HG03175 (cell line): ENCODE measurements at regions not wholly inside any gene's neighbourhood (a gene's known extent, or its start where the extent isn't known, plus 50 kb on each side); places are given as distances from the start of the nearest gene placed in this dataset.
"Not testable (repeated sequence)": the region's sequence is repeated elsewhere in the genome, so short reads cannot be mapped to it uniquely, and the experiment has no call there.

Source experiments
- ATAC-seq: cut with Tn5 transposase; IDR thresholded peaks from one replicate; pipeline ENCODE4 v1.9.1; 2021; ENCODE audit warnings: mild to moderate bottlenecking, moderate library complexity; ENCODE audit not compliant: unreplicated experiment

GRCh38 chr11:23138761-23139160 lies 278.5 kb upstream of the CCDC179 start:
- no peak for ATAC-seq

- no peak for ATAC-seq
Observed at GRCh38 chr11:23143022-23143421, 282.7 kb upstream of the CCDC179 start.

- ATAC-seq: no peak
Observed at GRCh38 chr11:23151819-23152218, 291.5 kb upstream of the CCDC179 start.

- no peak for ATAC-seq
Observed at GRCh38 chr11:23155503-23155902, 295.2 kb upstream of the CCDC179 start.

GRCh38 chr11:23164022-23164421 lies 303.7 kb upstream of the CCDC179 start:
- ATAC-seq: no peak

GRCh38 chr11:23166376-23166775 lies 306.1 kb upstream of the CCDC179 start:
- ATAC-seq: no peak

DNA sequence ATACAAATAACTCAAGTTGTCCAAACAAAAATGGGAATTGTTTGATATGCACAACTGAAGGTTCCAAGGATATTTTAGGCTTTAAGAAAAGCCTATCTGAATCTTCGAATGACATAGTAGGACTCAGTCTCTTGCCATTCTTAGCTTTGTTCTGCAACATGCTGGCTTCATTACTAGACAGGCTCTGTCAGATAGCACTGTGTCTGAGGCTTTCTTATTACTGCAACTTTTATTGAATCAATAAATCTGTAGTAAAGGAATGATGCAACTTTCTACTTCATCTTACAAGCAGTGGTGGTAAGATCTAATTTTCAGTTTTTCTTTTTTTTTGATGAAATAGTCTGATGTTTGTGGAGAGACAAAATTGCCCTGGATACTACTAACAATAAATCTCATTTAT lies 319.3 kb upstream of the CCDC179 start:
- ATAC-seq: no peak

DNA sequence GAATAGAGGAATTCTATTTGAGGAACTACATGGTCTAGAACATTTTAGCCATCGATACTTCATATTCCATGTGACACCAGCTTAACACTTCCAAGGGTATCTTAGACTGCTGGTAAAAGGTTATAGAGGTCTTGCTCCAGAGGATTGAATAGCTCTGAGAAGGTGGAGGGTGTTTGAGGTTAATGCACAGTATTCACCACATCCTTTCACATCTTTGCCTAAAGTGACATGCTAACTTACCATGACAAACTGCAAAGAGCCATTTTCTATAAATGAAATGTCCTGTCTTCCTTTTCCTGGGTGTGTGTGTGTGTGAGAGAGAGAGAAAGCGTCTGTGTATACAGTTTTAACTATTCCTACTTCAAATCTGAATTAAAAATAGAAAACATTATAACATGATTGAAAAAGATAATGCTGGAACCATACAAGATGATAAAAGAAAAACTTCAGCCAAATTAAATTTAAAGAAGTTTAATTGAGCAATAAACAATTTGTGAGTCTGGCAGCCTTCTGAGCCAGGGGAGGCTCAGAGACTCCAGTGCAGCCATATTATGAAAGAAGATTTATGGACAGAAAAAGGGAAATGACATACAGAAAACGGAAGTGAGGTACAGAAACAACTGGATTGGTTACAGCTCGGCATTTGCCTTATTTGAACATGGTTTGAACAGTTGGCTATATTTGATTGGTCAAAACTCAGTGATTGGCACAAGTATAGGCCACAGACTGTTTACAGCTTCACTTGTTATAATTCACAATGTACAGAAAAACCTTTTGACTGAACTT lies 320.9 kb upstream of the CCDC179 start:
- peak; percentile 78 for ATAC-seq

GRCh38 chr11:23192256-23192655 lies 332.0 kb upstream of the CCDC179 start:
- no peak for ATAC-seq

- no peak for ATAC-seq
Observed at GRCh38 chr11:23201936-23202522, 341.8 kb upstream of the CCDC179 start.

DNA sequence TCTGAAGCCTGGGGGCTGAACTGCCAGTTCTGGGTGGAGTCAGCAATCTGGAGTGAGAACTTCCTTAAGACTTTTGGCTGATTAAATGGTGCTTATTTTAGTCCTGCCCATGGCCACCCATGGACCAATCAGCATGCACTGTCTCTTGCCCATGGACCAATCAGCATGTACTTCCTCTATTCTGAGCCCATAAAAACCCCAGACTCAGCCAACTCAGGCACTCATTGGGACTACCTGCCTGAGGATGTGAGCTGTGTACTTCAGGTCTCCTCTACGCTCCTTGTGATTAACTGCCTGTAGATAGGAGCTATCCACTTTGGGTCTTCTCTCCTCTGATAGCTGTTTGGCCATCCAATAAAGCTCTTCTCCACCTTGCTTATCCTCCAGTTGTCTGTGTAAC lies 342.3 kb upstream of the CCDC179 start:
- ATAC-seq: no peak

- no peak for ATAC-seq
Observed at GRCh38 chr11:23205156-23205871, 345.0 kb upstream of the CCDC179 start.

DNA sequence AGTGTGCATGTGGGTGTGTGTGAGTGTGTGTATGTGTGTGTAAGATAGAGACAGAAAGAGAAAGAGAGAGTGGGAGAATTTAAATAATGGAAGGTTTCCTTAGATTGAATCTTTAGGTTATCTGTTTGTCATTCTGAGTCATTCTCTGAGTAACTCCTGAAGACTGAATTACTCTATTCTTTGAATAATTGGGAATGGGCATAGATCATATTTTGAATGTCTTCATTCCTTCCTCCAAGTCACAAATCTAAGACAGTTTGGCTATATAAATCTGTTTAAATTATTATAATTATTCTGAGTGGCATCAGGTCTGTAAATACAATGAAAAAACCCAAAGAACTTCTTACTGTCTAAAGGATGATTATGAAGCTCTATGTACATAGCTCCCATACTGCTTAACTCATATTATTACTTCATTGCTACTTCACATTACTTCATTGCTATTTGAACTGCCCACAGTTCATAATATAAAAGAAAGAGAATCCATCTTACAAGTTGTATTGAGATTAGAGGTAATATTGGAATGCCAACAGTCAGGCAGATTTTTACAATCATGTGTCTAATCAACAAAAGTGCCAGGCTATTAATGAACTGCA lies 346.6 kb upstream of the CCDC179 start:
- ATAC-seq: no peak

DNA sequence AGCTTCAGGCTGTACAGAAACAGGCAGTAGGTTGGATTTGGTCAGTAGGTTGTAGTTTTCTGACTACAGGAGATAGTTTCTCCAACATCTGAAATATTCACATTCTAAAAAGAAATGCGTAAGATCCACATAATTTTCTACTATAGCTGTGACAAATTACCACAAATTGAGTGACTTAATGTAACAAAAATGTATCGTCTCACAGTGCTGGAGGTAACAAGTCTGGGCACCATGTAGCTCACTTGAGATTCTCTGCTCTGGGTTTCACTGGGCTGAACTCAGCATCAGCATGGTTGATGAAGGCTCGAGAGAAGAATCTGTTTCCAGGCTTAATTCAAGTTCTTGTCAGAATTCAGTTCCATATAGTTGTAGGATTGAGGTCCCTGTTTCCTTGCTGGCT lies 350.9 kb upstream of the CCDC179 start:
- no peak for ATAC-seq

GRCh38 chr11:23212807-23213206 lies 352.5 kb upstream of the CCDC179 start:
- no peak for ATAC-seq

DNA sequence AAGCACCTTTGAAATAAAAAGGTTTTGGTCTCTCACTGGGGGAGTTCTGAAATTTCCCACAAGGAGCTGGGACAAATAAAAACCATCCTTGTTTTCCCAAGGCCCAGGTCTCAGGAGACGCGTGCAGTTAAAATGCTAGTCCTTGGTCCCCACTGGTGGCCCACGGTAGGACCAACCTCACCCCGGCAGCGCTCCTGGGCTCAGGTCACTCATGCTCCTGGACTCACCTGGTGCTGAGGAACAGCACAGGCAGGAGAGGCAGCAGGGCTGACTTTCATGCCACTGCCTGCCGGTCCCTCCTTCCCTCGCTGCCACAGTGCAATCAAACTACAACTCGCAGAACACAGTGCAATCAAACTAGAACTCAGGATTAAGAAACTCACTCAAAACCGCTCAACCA lies 356.8 kb upstream of the CCDC179 start:
- no peak for ATAC-seq

DNA sequence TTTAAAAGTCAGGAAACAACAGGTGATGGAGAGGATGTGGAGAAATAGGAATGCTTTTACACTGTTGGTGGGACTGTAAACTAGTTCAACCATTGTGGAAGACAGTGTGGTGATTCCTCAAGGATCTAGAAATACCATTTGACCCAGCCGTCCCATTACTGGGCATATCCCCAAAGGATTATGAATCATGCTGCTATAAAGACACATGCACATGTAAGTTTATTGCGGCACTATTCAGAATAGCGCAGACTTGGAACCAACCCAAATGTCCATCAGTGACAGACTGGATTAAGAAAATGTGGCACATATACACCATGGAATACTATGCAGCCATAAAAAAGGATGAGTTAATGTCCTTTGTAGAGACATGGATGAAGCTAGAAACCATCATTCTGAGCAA lies 359.8 kb upstream of the CCDC179 start:
- ATAC-seq: not testable (repeated sequence)

GRCh38 chr11:23221366-23221765 lies 361.1 kb upstream of the CCDC179 start:
- no peak for ATAC-seq

DNA sequence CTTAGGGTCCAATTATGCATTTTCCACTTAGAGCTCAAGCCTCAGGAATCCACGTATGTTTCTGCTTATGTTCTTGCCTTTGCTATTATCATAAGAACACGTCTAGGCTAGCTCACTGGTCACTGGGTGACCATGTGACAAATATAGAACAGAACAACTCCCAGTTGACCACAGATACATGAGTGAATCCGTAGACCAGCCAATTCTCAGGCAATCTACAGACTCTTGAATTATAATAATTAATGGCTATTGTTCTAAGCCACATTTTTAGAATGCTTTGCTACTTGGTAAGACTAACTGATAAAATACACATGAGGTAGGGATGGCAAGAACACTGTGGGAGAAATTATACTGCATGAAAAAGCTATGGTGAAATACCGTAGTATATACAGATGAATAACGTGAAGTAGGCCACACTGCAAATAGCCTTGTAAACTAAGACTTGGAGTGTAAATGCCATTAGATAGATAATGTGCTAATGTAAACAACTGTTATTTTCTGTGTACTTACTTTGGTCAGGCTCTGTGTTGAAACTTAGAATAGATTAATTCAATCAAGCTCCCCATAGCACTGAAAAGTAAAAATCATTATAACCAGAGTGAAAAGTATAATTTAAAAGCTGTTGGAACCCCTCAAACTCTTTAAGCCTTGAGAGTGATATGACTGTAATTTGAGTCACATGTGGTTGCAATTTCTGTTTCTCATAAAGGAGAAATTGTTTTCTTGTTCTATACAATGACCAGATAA lies 366.2 kb upstream of the CCDC179 start:
- no peak for ATAC-seq

- no peak for ATAC-seq
Observed at GRCh38 chr11:23227078-23227445, 366.8 kb upstream of the CCDC179 start.

GRCh38 chr11:23232652-23233051 lies 372.4 kb upstream of the CCDC179 start:
- ATAC-seq: no peak
